GM12878 (cell line): ENCODE measurements at regions not wholly inside any gene's neighbourhood (a gene's known extent, or its start where the extent isn't known, plus 50 kb on each side); places are given as distances from the start of the nearest gene placed in this dataset.

Experiments
- ATAC-seq: fragments of 200-7000 bp; cut with Tn5 transposase; 3 replicates; pipeline ENCODE4 v1.9.1; 2020; ENCODE audit warnings: mild to moderate bottlenecking, moderate library complexity
- BruUV-seq: library from RNA; stranded (reverse); fragments of 400-500 nt; replicated peaks from 2 replicates; lab custom pipeline; 2021; lab: Mats Ljungman, UMichigan
- CTCF ChIA-PET: fragments of 300-600 bp; sonication (Branson Sonifier 250); formaldehyde crosslinking; extraction: SDS; loops from one replicate; lab custom pipeline; 2021; ENCODE audit warnings: inconsistent platforms; lab: Yijun Ruan, JAX
- POLR2A ChIA-PET: fragments of 350-600 bp; formaldehyde crosslinking; extraction: SDS; loops from one replicate; lab custom pipeline; 2021; ENCODE audit warnings: inconsistent platforms; lab: Charles Lee
- RAD21 ChIA-PET: fragments of 300-600 bp; sonication (Branson Sonifier 250); formaldehyde crosslinking; loops from one replicate; lab custom pipeline; 2023; ENCODE audit warnings: antibody characterized with exemption; ENCODE audit not compliant: unreplicated experiment; lab: Charles Lee
- SMC1A ChIA-PET: fragments of 300-600 bp; sonication (Branson Sonifier 250); formaldehyde crosslinking; loops from one replicate; lab custom pipeline; 2023; ENCODE audit not compliant: unreplicated experiment, uncharacterized antibody; lab: Charles Lee
- DNase-seq: peaks from one replicate; pipeline ENCODE4 v3.0.0-alpha.2; 2011; ENCODE audit warnings: low read depth, low spot score
- FAIRE-seq: peaks from 3 replicates; lab custom pipeline; 2011; peaks lifted over from hg19 to GRCh38; lab: Jason Lieb, UNC
- H2AFZ ChIP-seq: 2 replicates; pipeline ENCODE4 v1.6.0; 2011; ENCODE audit warnings: low read depth, low read length, control low read depth; ENCODE audit not compliant: control insufficient read depth
- H3K27ac ChIP-seq: 2 replicates; pipeline ENCODE4 v1.5.1; 2011; ENCODE audit warnings: control low read depth; ENCODE audit not compliant: control insufficient read depth, insufficient read depth
- H3K27me3 ChIP-seq, 2 experiments: replicated peaks in 1 of 2; 2 replicates each; pipeline versions ENCODE4 v1.6.0 to v1.6.1; 2011; ENCODE audit warnings: low read length in 1 of 2; ENCODE audit not compliant: control insufficient read depth in 2 of 2, insufficient read depth in 2 of 2
- H3K36me3 ChIP-seq, 2 experiments: 2 replicates each; pipeline ENCODE4 v1.5.1; 2011; ENCODE audit warnings: low read length in 1 of 2; ENCODE audit not compliant: control insufficient read depth in 2 of 2, insufficient read depth in 2 of 2
- H3K4me1 ChIP-seq: 2 replicates; pipeline ENCODE4 v1.6.1; 2011; ENCODE audit warnings: mild to moderate bottlenecking, low read length, moderate library complexity, mixed read lengths; ENCODE audit not compliant: control insufficient read depth, insufficient read depth
- H3K4me2 ChIP-seq: 2 replicates; pipeline ENCODE4 v1.6.0; 2011; ENCODE audit warnings: control low read depth; ENCODE audit not compliant: control insufficient read depth, insufficient read depth
- H3K4me3 ChIP-seq: fragments of 200-600 bp; sonication (generic); 2 replicates; pipeline ENCODE4 v1.5.1; 2016
- H3K79me2 ChIP-seq: 2 replicates; pipeline ENCODE4 v1.6.0; 2011; ENCODE audit warnings: low read length; ENCODE audit not compliant: control insufficient read depth, insufficient read depth
- H3K9ac ChIP-seq: 2 replicates; pipeline ENCODE4 v1.8.0; 2011; ENCODE audit warnings: low read length, control low read depth, mixed read lengths; ENCODE audit not compliant: control insufficient read depth, insufficient read depth
- H3K9me3 ChIP-seq: replicated peaks from 3 replicates; pipeline ENCODE4 v1.5.1; 2011; ENCODE audit warnings: mild to moderate bottlenecking, low read length; ENCODE audit not compliant: control insufficient read depth, insufficient read depth
- H4K20me1 ChIP-seq: 2 replicates; pipeline ENCODE4 v1.6.0; 2011; ENCODE audit not compliant: control insufficient read depth, insufficient read depth
- CHD1 ChIP-seq: IDR thresholded peaks from 2 replicates; pipeline ENCODE4 v1.6.1; 2012; ENCODE audit warnings: low read depth, low read length, improper control_type of control experiment
- FOXM1 ChIP-seq: IDR thresholded peaks from 2 replicates; pipeline ENCODE4 v1.6.1; 2012; ENCODE audit warnings: low read depth, mild to moderate bottlenecking, inconsistent platforms, low read length, moderate library complexity
- IKZF2 ChIP-seq, 2 experiments: fragments of 450-650 bp; IDR thresholded peaks; 2 replicates each; pipeline ENCODE4 v1.6.1; 2017; ENCODE audit warnings: mild to moderate bottlenecking in 2 of 2, moderate library complexity in 2 of 2
- MXI1 ChIP-seq: fragments of 150-350 bp; IDR thresholded peaks from 2 replicates; pipeline ENCODE4 v1.6.1; 2011; ENCODE audit warnings: low read depth, mild to moderate bottlenecking, inconsistent platforms, low read length, improper control_type of control experiment
- NKRF ChIP-seq: fragments of 450-650 bp; conservative IDR thresholded peaks from 2 replicates; pipeline ENCODE4 v1.6.1; 2017; ENCODE audit warnings: mild to moderate bottlenecking, moderate library complexity
- SIX5 ChIP-seq: IDR thresholded peaks from 2 replicates; pipeline ENCODE4 v1.6.1; 2011; ENCODE audit warnings: mild to moderate bottlenecking, low read depth, low read length, moderate library complexity; ENCODE audit not compliant: severe bottlenecking
- STAT1 ChIP-seq: fragments of 450-650 bp; conservative IDR thresholded peaks from 2 replicates; pipeline ENCODE4 v1.6.1; 2014; ENCODE audit warnings: antibody characterized with exemption, mild to moderate bottlenecking
- TCF7 ChIP-seq: IDR thresholded peaks from 2 replicates; pipeline ENCODE4 v1.6.1; 2014; ENCODE audit warnings: antibody characterized with exemption, borderline replicate concordance
- WRNIP1 ChIP-seq: IDR thresholded peaks from 2 replicates; pipeline ENCODE4 v1.6.1; 2011; ENCODE audit warnings: low read depth, low read length, improper control_type of control experiment, borderline replicate concordance
- WGBS: methylation state at CpG from one replicate; pipeline ENCODE4 v1.1.6; 2016; ENCODE audit warnings: low lambda C conversion rate; ENCODE audit not compliant: insufficient replicate concordance, insufficient coverage; ENCODE audit errors: missing lambda C conversion rate; 5-methylcytosine and 5-hydroxymethylcytosine counted together
- in situ Hi-C: fragments of 300-500 bp; cut with MboI; formaldehyde crosslinking; loops from 9 replicates; pipeline ENCODE4 v1.14.3; 2018; ENCODE audit warnings: mixed read lengths
- intact Hi-C: fragments of 100-400 bp; cut with micrococcal nuclease; formaldehyde crosslinking; loops from one replicate; pipeline ENCODE4 v1.14.2; 2022; ENCODE audit not compliant: unreplicated experiment
- TF ChIP-seq, protein P1 (sequence below): fragments of 150-350 bp; IDR thresholded peaks from 2 replicates; pipeline ENCODE4 v1.6.1; 2016; ENCODE audit warnings: low read depth, low read length

GRCh38 chr20:12058216-12058615, 140.5 kb downstream of the BTBD3 start:
- SMC1A ChIA-PET: no interaction called here
- TF ChIP-seq CHD1: no peak
- no peak for TF ChIP-seq WRNIP1
- no peak for TF ChIP-seq IKZF2 (IDR thresholded peaks at IDR 0.05)
- TF ChIP-seq, protein P1, sequence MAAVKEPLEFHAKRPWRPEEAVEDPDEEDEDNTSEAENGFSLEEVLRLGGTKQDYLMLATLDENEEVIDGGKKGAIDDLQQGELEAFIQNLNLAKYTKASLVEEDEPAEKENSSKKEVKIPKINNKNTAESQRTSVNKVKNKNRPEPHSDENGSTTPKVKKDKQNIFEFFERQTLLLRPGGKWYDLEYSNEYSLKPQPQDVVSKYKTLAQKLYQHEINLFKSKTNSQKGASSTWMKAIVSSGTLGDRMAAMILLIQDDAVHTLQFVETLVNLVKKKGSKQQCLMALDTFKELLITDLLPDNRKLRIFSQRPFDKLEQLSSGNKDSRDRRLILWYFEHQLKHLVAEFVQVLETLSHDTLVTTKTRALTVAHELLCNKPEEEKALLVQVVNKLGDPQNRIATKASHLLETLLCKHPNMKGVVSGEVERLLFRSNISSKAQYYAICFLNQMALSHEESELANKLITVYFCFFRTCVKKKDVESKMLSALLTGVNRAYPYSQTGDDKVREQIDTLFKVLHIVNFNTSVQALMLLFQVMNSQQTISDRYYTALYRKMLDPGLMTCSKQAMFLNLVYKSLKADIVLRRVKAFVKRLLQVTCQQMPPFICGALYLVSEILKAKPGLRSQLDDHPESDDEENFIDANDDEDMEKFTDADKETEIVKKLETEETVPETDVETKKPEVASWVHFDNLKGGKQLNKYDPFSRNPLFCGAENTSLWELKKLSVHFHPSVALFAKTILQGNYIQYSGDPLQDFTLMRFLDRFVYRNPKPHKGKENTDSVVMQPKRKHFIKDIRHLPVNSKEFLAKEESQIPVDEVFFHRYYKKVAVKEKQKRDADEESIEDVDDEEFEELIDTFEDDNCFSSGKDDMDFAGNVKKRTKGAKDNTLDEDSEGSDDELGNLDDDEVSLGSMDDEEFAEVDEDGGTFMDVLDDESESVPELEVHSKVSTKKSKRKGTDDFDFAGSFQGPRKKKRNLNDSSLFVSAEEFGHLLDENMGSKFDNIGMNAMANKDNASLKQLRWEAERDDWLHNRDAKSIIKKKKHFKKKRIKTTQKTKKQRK: no peak
- H2AFZ ChIP-seq: no peak overlapping the region
- in situ Hi-C loops: no loop called here
- CTCF ChIA-PET: interaction anchor here (0.6 to 0.7 kb wide), 2 partner anchors 99 to 631 kb away, joined by 3 read pairs; no protein-coding TSS in a partner anchor
- intact Hi-C loops: no loop called here
- H3K4me2 ChIP-seq: no peak overlapping the region
- WGBS: 10% methylated on average over 4 of the region's 4 CpGs
- no peaks in the 10 kb centered on the region for H3K79me2 ChIP-seq
- no peak overlapping the region for H3K9ac ChIP-seq
- no TSS peak for BruUV-seq
- no peaks in the 10 kb centered on the region for H4K20me1 ChIP-seq
- no peaks in the 10 kb centered on the region for H3K9me3 ChIP-seq
- POLR2A ChIA-PET: no interaction called here
- RAD21 ChIA-PET: no interaction called here
- H3K36me3 ChIP-seq: no peaks in the 10 kb centered on the region
- no peak overlapping the region for H3K27ac ChIP-seq
- no peak for DNase-seq
- FAIRE-seq: no peak
- H3K4me1 ChIP-seq: no peaks in the 10 kb centered on the region
- ATAC-seq: no peak
- no peaks in the 10 kb centered on the region for H3K27me3 ChIP-seq
- H3K4me3 ChIP-seq: no peak overlapping the region

DNA sequence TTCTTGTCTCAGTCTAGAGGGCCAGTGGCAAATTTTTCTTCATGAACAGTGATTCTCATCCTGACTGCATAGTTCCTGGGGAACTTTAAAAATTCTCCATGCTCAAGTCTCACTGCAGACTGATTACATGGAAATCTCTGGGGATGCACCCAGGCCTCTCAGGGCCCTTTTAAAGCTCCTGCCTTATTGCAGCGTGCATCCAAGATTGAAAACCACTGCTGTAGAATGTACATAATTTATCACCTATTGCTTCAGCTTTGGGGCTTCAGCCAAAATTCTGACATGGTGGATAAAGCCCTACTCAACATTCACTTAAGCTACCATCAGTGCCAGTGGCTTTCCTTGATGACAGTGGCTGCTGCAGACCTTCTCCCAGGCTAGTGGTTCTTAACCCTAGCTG, 143.8 kb downstream of the BTBD3 start:
- Histone ChIP-seq H3K9me3 (no peaks in the 10 kb centered on the region; the same call in 2 of the 3 replicates), H4K20me1 (no peaks in the 10 kb centered on the region), H3K9ac (no peak overlapping the region), H3K27ac (no peak overlapping the region), H3K36me3 (no peaks in the 10 kb centered on the region), H3K4me2 (no peak overlapping the region), H2AFZ (no peak overlapping the region), H3K79me2 (no peaks in the 10 kb centered on the region), H3K4me3 (no peak overlapping the region), H3K27me3 (no peaks in the 10 kb centered on the region), H3K4me1 (no peaks in the 10 kb centered on the region)
- ChIA-PET RAD21 (no interaction called here), SMC1A (no interaction called here), POLR2A (no interaction called here), CTCF (interaction anchor here (0.6 to 1.1 kb wide), 3 partner anchors 48 to 396 kb away, joined by 3 read pairs; no protein-coding TSS in a partner anchor)
- BruUV-seq: no TSS peak
- ATAC-seq (no peak), FAIRE-seq (no peak), DNase-seq (no peak)
- 0% methylated on average over 1 of the region's 1 CpG for WGBS
- intact Hi-C loops: no loop called here
- in situ Hi-C loops: no loop called here
- TF ChIP-seq MXI1 (no peak), TCF7 (no peak), NKRF (no peak), SIX5 (no peak), STAT1 (no peak), FOXM1 (no peak)
